ENCODE measurements at regions not wholly inside any gene's neighbourhood (a gene's known extent, or its start where the extent isn't known, plus 50 kb on each side); places are given as distances from the start of the nearest gene placed in this dataset.

GRCh38 chr9:121569266-121569648, 69.6 kb upstream of the GGTA1 start:
- Mint-ChIP-seq H3K4me3 (no peak overlapping the region), H3K9me3 (no peaks in the 10 kb centered on the region), H3K4me1 (ENCODE audit: low read depth) (no peaks in the 10 kb centered on the region), H3K27me3 (peaks cover 3% of the 10 kb centered on the region), H3K27ac (no peak overlapping the region), H3K36me3 (ENCODE audit: low read depth) (no peaks in the 10 kb centered on the region)
- no peak for ATAC-seq
- TF ChIP-seq CTCF (IDR thresholded peaks at IDR 0.05): no peak
- POLR2A ChIA-PET: no interaction called here
- CTCF ChIA-PET: no interaction called here
- no peak for DNase-seq
- intact Hi-C loops (cut with micrococcal nuclease): no loop called here

GRCh38 chr9:121572581-121572980, 72.9 kb upstream of the GGTA1 start:
- intact Hi-C loops (cut with micrococcal nuclease): no loop called here
- TF ChIP-seq CTCF (IDR thresholded peaks at IDR 0.05): no peak
- no peak overlapping the region for H3K27ac Mint-ChIP-seq
- DNase-seq (no peak), ATAC-seq (no peak)
- no peaks in the 10 kb centered on the region for H3K27me3 Mint-ChIP-seq
- ChIA-PET POLR2A (no interaction called here), CTCF (interaction anchor here (0.8 kb wide), 1 partner anchor 22 kb away, joined by 4 read pairs; no protein-coding TSS in a partner anchor)
- H3K9me3 Mint-ChIP-seq: no peaks in the 10 kb centered on the region
- H3K36me3 Mint-ChIP-seq (ENCODE audit: low read depth): no peaks in the 10 kb centered on the region
- no peaks in the 10 kb centered on the region for H3K4me1 Mint-ChIP-seq (ENCODE audit: low read depth)
- no peak overlapping the region for H3K4me3 Mint-ChIP-seq

GRCh38 chr9:121573717-121574485, 74.3 kb upstream of the GGTA1 start:
- ChIA-PET CTCF (no interaction called here), POLR2A (interaction anchor here (0.6 kb wide), 1 partner anchor 56 kb away, joined by 3 read pairs; no protein-coding TSS in a partner anchor)
- Mint-ChIP-seq H3K4me3 (no peak overlapping the region), H3K27me3 (no peaks in the 10 kb centered on the region), H3K36me3 (ENCODE audit: low read depth) (no peaks in the 10 kb centered on the region), H3K27ac (no peak overlapping the region), H3K9me3 (no peaks in the 10 kb centered on the region), H3K4me1 (ENCODE audit: low read depth) (no peaks in the 10 kb centered on the region)
- intact Hi-C loops (cut with micrococcal nuclease): no loop called here
- no peak for DNase-seq
- TF ChIP-seq CTCF (IDR thresholded peaks at IDR 0.05): no peak
- ATAC-seq: no peak

- H3K36me3 Mint-ChIP-seq (ENCODE audit: low read depth): no peaks in the 10 kb centered on the region
- intact Hi-C loops (cut with micrococcal nuclease): no loop called here
- TF ChIP-seq CTCF (IDR thresholded peaks at IDR 0.05): no peak
- no peaks in the 10 kb centered on the region for H3K4me1 Mint-ChIP-seq (ENCODE audit: low read depth)
- H3K9me3 Mint-ChIP-seq: no peaks in the 10 kb centered on the region
- POLR2A ChIA-PET: no interaction called here
- DNase-seq (no peak), ATAC-seq (no peak)
- no peaks in the 10 kb centered on the region for H3K27me3 Mint-ChIP-seq
- H3K27ac Mint-ChIP-seq: no peak overlapping the region
- H3K4me3 Mint-ChIP-seq: no peak overlapping the region
- CTCF ChIA-PET: no interaction called here
Observed at GRCh38 chr9:121574774-121575519, 75.3 kb upstream of the GGTA1 start.

Data from activated CD8-positive, alpha-beta T cell treated with anti-CD3 and anti-CD28 coated beads for 36 hours (primary cell).